ENCODE measurements at regions not wholly inside any gene's neighbourhood (a gene's known extent, or its start where the extent isn't known, plus 50 kb on each side); places are given as distances from the start of the nearest gene placed in this dataset.

DNA sequence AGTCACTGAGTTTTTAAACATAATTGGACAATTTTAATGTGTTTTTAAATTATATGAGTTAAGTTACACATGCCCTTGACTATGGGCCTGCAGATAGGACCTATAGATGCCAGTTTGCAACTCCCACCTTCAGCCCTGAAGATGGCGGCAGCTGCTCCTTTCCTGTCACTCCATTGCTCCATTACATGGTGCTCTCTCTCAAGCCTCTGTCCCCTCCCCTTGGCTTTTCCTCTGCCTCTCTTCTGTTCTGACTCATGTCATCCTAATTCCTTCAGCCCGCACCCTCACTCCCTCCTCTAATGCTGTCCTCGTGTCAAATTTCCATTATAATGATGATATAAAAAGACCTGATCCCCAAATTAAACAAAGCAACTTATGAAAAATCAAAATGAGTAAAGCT lies 133.7 kb upstream of the HNRNPA3 start:
- DNase-seq (no peak), ATAC-seq (no peak)
- ChIA-PET CTCF (no interaction called here), POLR2A (ENCODE audit: unreplicated experiment) (no interaction called here)
- TF ChIP-seq, protein P1, sequence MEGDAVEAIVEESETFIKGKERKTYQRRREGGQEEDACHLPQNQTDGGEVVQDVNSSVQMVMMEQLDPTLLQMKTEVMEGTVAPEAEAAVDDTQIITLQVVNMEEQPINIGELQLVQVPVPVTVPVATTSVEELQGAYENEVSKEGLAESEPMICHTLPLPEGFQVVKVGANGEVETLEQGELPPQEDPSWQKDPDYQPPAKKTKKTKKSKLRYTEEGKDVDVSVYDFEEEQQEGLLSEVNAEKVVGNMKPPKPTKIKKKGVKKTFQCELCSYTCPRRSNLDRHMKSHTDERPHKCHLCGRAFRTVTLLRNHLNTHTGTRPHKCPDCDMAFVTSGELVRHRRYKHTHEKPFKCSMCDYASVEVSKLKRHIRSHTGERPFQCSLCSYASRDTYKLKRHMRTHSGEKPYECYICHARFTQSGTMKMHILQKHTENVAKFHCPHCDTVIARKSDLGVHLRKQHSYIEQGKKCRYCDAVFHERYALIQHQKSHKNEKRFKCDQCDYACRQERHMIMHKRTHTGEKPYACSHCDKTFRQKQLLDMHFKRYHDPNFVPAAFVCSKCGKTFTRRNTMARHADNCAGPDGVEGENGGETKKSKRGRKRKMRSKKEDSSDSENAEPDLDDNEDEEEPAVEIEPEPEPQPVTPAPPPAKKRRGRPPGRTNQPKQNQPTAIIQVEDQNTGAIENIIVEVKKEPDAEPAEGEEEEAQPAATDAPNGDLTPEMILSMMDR (conservative IDR thresholded peaks at IDR 0.05; ENCODE audit: low read depth, low read length) = no peak
- TF ChIP-seq EZH2 (IDR thresholded peaks at IDR 0.05; ENCODE audit: low read length, unreplicated experiment) (no peak), EZH2phosphoT487 (IDR thresholded peaks at IDR 0.05; ENCODE audit: borderline replicate concordance, low read length) (no peak)
- Histone ChIP-seq H3F3A (ENCODE audit: low read length, unreplicated experiment) (no peaks in the 10 kb centered on the region), H3K4me3 (ENCODE audit: low read length) (no peak overlapping the region), H4K20me1 (ENCODE audit: low read length) (no peaks in the 10 kb centered on the region), H3K9me3 (ENCODE audit: low read length) (no peaks in the 10 kb centered on the region), H2AFZ (ENCODE audit: low read length) (no peak overlapping the region), H3K9me2 (replicated peaks; ENCODE audit: low read length) (no peaks in the 10 kb centered on the region), H3K9ac (ENCODE audit: low read length) (no peak overlapping the region), H3K4me1 (ENCODE audit: insufficient read depth, low read length) (no peaks in the 10 kb centered on the region), H3K27me3 (ENCODE audit: low read length) (peaks cover 6% of the 10 kb centered on the region; the same call in 1 of the 2 replicates), H3K4me2 (ENCODE audit: low read length) (no peak overlapping the region), H3K79me2 (ENCODE audit: low read length) (no peaks in the 10 kb centered on the region), H3K27ac (ENCODE audit: low read length) (no peak overlapping the region), H3K36me3 (ENCODE audit: low read depth, low read length) (no peaks in the 10 kb centered on the region)
- BruUV-seq (replicated peaks) = no TSS peak
- intact Hi-C loops (cut with micrococcal nuclease) = no loop called here

DNA sequence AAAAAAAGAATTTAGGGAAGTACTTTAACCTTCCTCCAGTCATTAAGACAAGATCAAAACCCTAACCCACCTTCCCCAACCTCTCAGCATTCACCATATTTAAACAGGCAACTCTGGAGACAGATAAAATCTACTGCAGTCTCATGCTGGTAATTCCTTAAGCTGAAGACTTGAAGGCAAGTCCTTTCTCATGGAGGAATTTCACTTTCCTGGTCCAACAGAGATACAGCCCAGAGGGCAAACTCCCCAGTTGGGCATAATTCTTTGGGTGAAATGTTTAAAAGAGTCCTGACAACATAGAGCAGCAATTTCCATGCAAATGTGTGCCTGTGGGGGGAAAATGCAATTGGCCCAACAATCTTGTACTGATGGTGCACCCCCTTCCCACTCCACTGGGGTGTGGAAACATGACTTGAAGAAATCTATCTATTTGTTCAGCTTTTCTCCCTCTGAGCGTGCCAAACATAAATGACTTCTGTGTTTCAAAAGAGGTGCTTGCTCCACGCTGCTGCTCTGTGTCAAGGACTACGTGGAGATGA lies 131.8 kb upstream of the HNRNPA3 start:
- POLR2A ChIA-PET (ENCODE audit: unreplicated experiment) = no interaction called here
- Histone ChIP-seq H3K36me3 (ENCODE audit: low read depth, low read length) (no peaks in the 10 kb centered on the region), H2AFZ (ENCODE audit: low read length) (no peak overlapping the region), H3K79me2 (ENCODE audit: low read length) (no peaks in the 10 kb centered on the region), H3K9me3 (ENCODE audit: low read length) (no peaks in the 10 kb centered on the region), H4K20me1 (ENCODE audit: low read length) (no peaks in the 10 kb centered on the region), H3K4me3 (ENCODE audit: low read length) (no peak overlapping the region), H3K9ac (ENCODE audit: low read length) (no peak overlapping the region), H3K4me1 (ENCODE audit: insufficient read depth, low read length) (no peaks in the 10 kb centered on the region), H3F3A (ENCODE audit: low read length, unreplicated experiment) (no peaks in the 10 kb centered on the region), H3K4me2 (ENCODE audit: low read length) (no peak overlapping the region), H3K9me2 (replicated peaks; ENCODE audit: low read length) (no peaks in the 10 kb centered on the region), H3K27me3 (ENCODE audit: low read length) (peaks cover 6% of the 10 kb centered on the region; the same call in 1 of the 2 replicates), H3K27ac (ENCODE audit: low read length) (no peak overlapping the region)
- intact Hi-C loops (cut with micrococcal nuclease) = no loop called here
- TF ChIP-seq, protein P1 (conservative IDR thresholded peaks at IDR 0.05; ENCODE audit: low read depth, low read length) = no peak
- TF ChIP-seq EZH2 (IDR thresholded peaks at IDR 0.05; ENCODE audit: low read length, unreplicated experiment) (no peak), EZH2phosphoT487 (IDR thresholded peaks at IDR 0.05; ENCODE audit: borderline replicate concordance, low read length) (no peak)
- CTCF ChIA-PET = no interaction called here
- DNase-seq = no peak
- ATAC-seq = no peak
- no TSS peak for BruUV-seq (replicated peaks)

DNA sequence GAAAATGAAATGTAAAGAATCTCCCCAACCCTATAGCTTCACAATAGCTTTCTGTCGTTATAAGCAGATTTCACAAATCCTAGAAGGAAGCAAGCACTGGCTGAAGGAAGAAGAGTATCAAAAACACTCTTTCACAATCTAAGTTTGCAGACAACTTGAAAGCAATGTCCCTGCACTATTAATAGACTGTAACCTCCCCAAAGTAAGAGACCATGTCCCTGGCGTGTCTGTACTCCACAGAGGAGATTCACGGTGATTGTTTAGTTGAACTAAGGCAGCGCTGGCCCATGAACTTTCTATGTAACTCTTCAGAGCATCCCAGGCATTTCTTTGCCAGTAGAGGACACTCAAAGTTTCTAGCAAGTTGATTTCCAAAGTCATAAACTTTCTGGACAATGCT lies 128.0 kb upstream of the HNRNPA3 start:
- H3K27ac ChIP-seq (ENCODE audit: low read length) = no peak overlapping the region
- H3K36me3 ChIP-seq (ENCODE audit: low read depth, low read length) = no peaks in the 10 kb centered on the region
- H3K4me1 ChIP-seq (ENCODE audit: insufficient read depth, low read length) = no peaks in the 10 kb centered on the region
- H3F3A ChIP-seq (ENCODE audit: low read length, unreplicated experiment) = no peaks in the 10 kb centered on the region
- no peaks in the 10 kb centered on the region for H3K9me2 ChIP-seq (replicated peaks; ENCODE audit: low read length)
- ATAC-seq (no peak), DNase-seq (no peak)
- CTCF ChIA-PET = no interaction called here
- no peak overlapping the region for H3K4me3 ChIP-seq (ENCODE audit: low read length)
- no peaks in the 10 kb centered on the region for H3K9me3 ChIP-seq (ENCODE audit: low read length)
- intact Hi-C loops (cut with micrococcal nuclease) = no loop called here
- H3K4me2 ChIP-seq (ENCODE audit: low read length) = no peak overlapping the region
- H4K20me1 ChIP-seq (ENCODE audit: low read length) = no peaks in the 10 kb centered on the region
- no peak overlapping the region for H3K9ac ChIP-seq (ENCODE audit: low read length)
- POLR2A ChIA-PET (ENCODE audit: unreplicated experiment) = no interaction called here
- no peak for TF ChIP-seq EZH2phosphoT487 (IDR thresholded peaks at IDR 0.05; ENCODE audit: borderline replicate concordance, low read length)
- no peak for TF ChIP-seq EZH2 (IDR thresholded peaks at IDR 0.05; ENCODE audit: low read length, unreplicated experiment)
- TF ChIP-seq, protein P1 (conservative IDR thresholded peaks at IDR 0.05; ENCODE audit: low read depth, low read length) = no peak
- H2AFZ ChIP-seq (ENCODE audit: low read length) = no peak overlapping the region
- no TSS peak for BruUV-seq (replicated peaks)
- peaks cover 30% of the 10 kb centered on the region for H3K27me3 ChIP-seq (ENCODE audit: low read length)
- no peaks in the 10 kb centered on the region for H3K79me2 ChIP-seq (ENCODE audit: low read length)
